Liver (tissue), 8 donors: ENCODE measurements at regions not wholly inside any gene's neighbourhood (a gene's known extent, or its start where the extent isn't known, plus 50 kb on each side); places are given as distances from the start of the nearest gene placed in this dataset.

ENCODE experiments used
- DNase-seq: peaks from one replicate; pipeline ENCODE4 v3.0.0-alpha.2; 2017; ENCODE audit warnings: low spot score
- H3K27ac ChIP-seq, 2 donors: one replicate each; pipeline ENCODE4 v1.7.0; 2013; ENCODE audit warnings: inconsistent platforms in 2 of 2, low read length in 2 of 2, control low read depth in 1 of 2, low read depth in 1 of 2, mild to moderate bottlenecking in 1 of 2
- H3K27me3 ChIP-seq, 4 donors: one replicate each; pipeline versions ENCODE4 v1.6.1 to v1.7.0; 2013; ENCODE audit warnings: low read length in 3 of 4, inconsistent platforms in 1 of 4, mild to moderate bottlenecking in 1 of 4, moderate library complexity in 1 of 4; ENCODE audit not compliant: control insufficient read depth in 4 of 4, insufficient read depth in 4 of 4
- H3K36me3 ChIP-seq, 4 donors: one replicate each; pipeline versions ENCODE4 v1.6.1 to v1.7.0; 2013; ENCODE audit warnings: low read length in 3 of 4, mild to moderate bottlenecking in 3 of 4, low read depth in 1 of 4, moderate library complexity in 1 of 4; ENCODE audit not compliant: control insufficient read depth in 4 of 4, insufficient read depth in 3 of 4
- H3K4me1 ChIP-seq, 4 donors: one replicate each; pipeline versions ENCODE4 v1.6.1 to v1.7.0; 2013; ENCODE audit warnings: low read length in 3 of 4, mild to moderate bottlenecking in 3 of 4, moderate library complexity in 1 of 4; ENCODE audit not compliant: control insufficient read depth in 4 of 4, insufficient read depth in 4 of 4
- H3K4me3 ChIP-seq, 3 donors: one replicate each; pipeline versions ENCODE4 v1.6.1 to v1.7.0; 2013; ENCODE audit warnings: low read length in 3 of 3, control low read depth in 1 of 3, low read depth in 1 of 3, mild to moderate bottlenecking in 1 of 3
- H3K9ac ChIP-seq, 2 donors: one replicate each; pipeline ENCODE4 v1.7.0; 2013; ENCODE audit warnings: low read length in 2 of 2, mild to moderate bottlenecking in 2 of 2, moderate library complexity in 2 of 2, control low read depth in 1 of 2, low read depth in 1 of 2
- H3K9me3 ChIP-seq, 4 donors: one replicate each; pipeline versions ENCODE4 v1.6.1 to v1.7.0; 2013; ENCODE audit warnings: low read length in 3 of 4; ENCODE audit not compliant: control insufficient read depth in 4 of 4
- EGR1 ChIP-seq, 2 donors: IDR thresholded peaks; 2 replicates each; pipeline ENCODE4 v1.6.1; 2016 to 2018; ENCODE audit warnings: antibody characterized with exemption in 2 of 2, low read depth in 2 of 2
- FOXA1 ChIP-seq: IDR thresholded peaks from 2 replicates; pipeline ENCODE4 v1.6.1; 2016; ENCODE audit warnings: antibody characterized with exemption
- FOXA2 ChIP-seq: IDR thresholded peaks from 2 replicates; pipeline ENCODE4 v1.6.1; 2016; ENCODE audit warnings: antibody characterized with exemption
- GABPA ChIP-seq, 2 donors: IDR thresholded peaks in 1 of 2; conservative IDR thresholded peaks in 1 of 2; 2 replicates each; pipeline ENCODE4 v1.6.1; 2016; ENCODE audit warnings: antibody characterized with exemption in 2 of 2, mild to moderate bottlenecking in 1 of 2, moderate library complexity in 1 of 2
- HNF4A ChIP-seq, 2 donors: conservative IDR thresholded peaks; 2 replicates each; pipeline ENCODE4 v1.6.1; 2016; ENCODE audit warnings: antibody characterized with exemption in 2 of 2, mild to moderate bottlenecking in 2 of 2
- HNF4G ChIP-seq: IDR thresholded peaks from 2 replicates; pipeline ENCODE4 v1.6.1; 2016; ENCODE audit warnings: antibody characterized with exemption
- JUND ChIP-seq, 2 donors: IDR thresholded peaks; 2 replicates each; pipeline ENCODE4 v1.6.1; 2016; ENCODE audit warnings: antibody characterized with exemption in 2 of 2
- NR2F2 ChIP-seq: IDR thresholded peaks from 2 replicates; pipeline ENCODE4 v1.6.1; 2016; ENCODE audit warnings: antibody characterized with exemption
- RAD21 ChIP-seq, 2 donors: IDR thresholded peaks; 2 replicates each; pipeline ENCODE4 v1.6.1; 2016; ENCODE audit warnings: antibody characterized with exemption in 2 of 2, mild to moderate bottlenecking in 2 of 2
- RXRA ChIP-seq, 2 donors: IDR thresholded peaks; 2 replicates each; pipeline ENCODE4 v1.6.1; 2017 to 2018; ENCODE audit warnings: antibody characterized with exemption in 2 of 2, mild to moderate bottlenecking in 1 of 2
- SP1 ChIP-seq: IDR thresholded peaks from 2 replicates; pipeline ENCODE4 v1.6.1; 2018; ENCODE audit warnings: antibody characterized with exemption, mild to moderate bottlenecking
- TAF1 ChIP-seq: conservative IDR thresholded peaks from 2 replicates; pipeline ENCODE4 v1.6.1; 2016; ENCODE audit warnings: antibody characterized with exemption, mild to moderate bottlenecking
- YY1 ChIP-seq: IDR thresholded peaks from 2 replicates; pipeline ENCODE4 v1.6.1; 2016; ENCODE audit warnings: antibody characterized with exemption, mild to moderate bottlenecking
- WGBS: extraction: QIAGEN DNeasy Blood & Tissue Kit; methylation state at CpG from one replicate; pipeline ENCODE4 v1.1.7; 2013; 5-methylcytosine and 5-hydroxymethylcytosine counted together
- TF ChIP-seq, protein P1 (sequence below): fragments of 150-350 bp; IDR thresholded peaks from 2 replicates; pipeline ENCODE4 v1.5.1; 2017; ENCODE audit warnings: improper control_type of control experiment, low read depth, low read length; ENCODE audit not compliant: missing input control
- TF ChIP-seq, protein P2 (sequence below): IDR thresholded peaks from 2 replicates; pipeline ENCODE4 v1.6.1; 2016; ENCODE audit warnings: antibody characterized with exemption, mild to moderate bottlenecking
- TF ChIP-seq, protein P3 (sequence below): IDR thresholded peaks from 2 replicates; pipeline ENCODE4 v1.6.1; 2016; ENCODE audit warnings: antibody characterized with exemption
- TF ChIP-seq, protein P4 (sequence below): IDR thresholded peaks from 2 replicates; pipeline ENCODE4 v1.6.1; 2016; ENCODE audit warnings: antibody characterized with exemption
- TF ChIP-seq, protein P5 (sequence below): IDR thresholded peaks from 2 replicates; pipeline ENCODE4 v1.6.1; 2016; ENCODE audit warnings: antibody characterized with exemption
- donor health status: healthy.
- donor health status: healthy.
- donor health status: healthy.
- donor health status: healthy.
- donor health status: healthy.

DNA sequence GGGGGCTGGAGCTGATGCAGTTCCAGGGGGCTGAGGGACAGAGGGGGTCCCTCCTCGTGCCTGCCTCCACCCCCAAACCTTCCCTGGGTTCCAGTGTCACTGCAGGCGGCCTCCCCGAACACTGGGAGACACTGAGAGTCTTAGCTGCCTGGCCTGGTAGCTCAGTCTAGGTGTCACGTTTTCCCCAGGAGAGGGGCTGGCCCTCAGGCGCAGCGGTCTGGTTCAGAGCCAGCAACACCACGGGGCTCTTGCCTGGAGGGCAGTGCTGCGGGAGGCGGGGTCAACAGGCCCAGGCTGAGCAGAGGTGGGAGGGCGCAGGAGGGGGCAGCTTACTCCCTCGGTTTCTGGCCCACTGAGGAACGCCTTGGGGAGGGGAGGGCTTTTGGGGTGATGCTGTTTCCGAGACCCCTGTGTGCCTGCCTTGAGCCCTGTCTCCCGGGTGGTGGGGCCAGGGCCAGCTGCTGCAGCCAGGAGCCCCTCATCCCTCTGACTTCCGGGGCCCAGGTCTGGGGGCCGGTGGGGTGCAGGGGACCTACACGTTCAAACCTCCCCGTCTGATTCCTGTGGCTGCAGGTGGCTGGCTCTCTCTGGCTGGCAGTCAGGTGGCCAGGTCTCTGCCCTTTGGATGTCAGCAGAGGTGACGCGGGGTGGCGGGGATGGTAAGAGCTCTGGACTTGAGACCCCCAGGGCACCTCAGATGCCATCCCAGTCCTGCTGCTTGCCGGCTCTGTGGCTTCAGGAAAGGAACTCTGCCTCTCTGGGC lies 89.3 kb upstream of the GSE1 start:
- Histone ChIP-seq H3K9me3 (no peaks in the 10 kb centered on the region), H3K36me3 (no peaks in the 10 kb centered on the region), H3K4me1 (peaks cover 40 to 75% (median 58%) of the 10 kb centered on the region in 4 donors), H3K27ac (peak overlapping the region; percentile 93), H3K27me3 (no peaks in the 10 kb centered on the region), H3K9ac (peak overlapping the region; percentile 42 to 47), H3K4me3 (no peak overlapping the region)
- no peak for TF ChIP-seq SP1
- no peak for TF ChIP-seq YY1
- TF ChIP-seq EGR1 (IDR thresholded peaks at IDR 0.05; ENCODE audit: low read depth in 2 of 2), result no peak
- TF ChIP-seq RAD21 (IDR thresholded peaks at IDR 0.05), result peak in 1 of 2 donors; percentile 26
- TF ChIP-seq, protein P1, sequence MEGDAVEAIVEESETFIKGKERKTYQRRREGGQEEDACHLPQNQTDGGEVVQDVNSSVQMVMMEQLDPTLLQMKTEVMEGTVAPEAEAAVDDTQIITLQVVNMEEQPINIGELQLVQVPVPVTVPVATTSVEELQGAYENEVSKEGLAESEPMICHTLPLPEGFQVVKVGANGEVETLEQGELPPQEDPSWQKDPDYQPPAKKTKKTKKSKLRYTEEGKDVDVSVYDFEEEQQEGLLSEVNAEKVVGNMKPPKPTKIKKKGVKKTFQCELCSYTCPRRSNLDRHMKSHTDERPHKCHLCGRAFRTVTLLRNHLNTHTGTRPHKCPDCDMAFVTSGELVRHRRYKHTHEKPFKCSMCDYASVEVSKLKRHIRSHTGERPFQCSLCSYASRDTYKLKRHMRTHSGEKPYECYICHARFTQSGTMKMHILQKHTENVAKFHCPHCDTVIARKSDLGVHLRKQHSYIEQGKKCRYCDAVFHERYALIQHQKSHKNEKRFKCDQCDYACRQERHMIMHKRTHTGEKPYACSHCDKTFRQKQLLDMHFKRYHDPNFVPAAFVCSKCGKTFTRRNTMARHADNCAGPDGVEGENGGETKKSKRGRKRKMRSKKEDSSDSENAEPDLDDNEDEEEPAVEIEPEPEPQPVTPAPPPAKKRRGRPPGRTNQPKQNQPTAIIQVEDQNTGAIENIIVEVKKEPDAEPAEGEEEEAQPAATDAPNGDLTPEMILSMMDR, result no peak
- TF ChIP-seq, protein P2, sequence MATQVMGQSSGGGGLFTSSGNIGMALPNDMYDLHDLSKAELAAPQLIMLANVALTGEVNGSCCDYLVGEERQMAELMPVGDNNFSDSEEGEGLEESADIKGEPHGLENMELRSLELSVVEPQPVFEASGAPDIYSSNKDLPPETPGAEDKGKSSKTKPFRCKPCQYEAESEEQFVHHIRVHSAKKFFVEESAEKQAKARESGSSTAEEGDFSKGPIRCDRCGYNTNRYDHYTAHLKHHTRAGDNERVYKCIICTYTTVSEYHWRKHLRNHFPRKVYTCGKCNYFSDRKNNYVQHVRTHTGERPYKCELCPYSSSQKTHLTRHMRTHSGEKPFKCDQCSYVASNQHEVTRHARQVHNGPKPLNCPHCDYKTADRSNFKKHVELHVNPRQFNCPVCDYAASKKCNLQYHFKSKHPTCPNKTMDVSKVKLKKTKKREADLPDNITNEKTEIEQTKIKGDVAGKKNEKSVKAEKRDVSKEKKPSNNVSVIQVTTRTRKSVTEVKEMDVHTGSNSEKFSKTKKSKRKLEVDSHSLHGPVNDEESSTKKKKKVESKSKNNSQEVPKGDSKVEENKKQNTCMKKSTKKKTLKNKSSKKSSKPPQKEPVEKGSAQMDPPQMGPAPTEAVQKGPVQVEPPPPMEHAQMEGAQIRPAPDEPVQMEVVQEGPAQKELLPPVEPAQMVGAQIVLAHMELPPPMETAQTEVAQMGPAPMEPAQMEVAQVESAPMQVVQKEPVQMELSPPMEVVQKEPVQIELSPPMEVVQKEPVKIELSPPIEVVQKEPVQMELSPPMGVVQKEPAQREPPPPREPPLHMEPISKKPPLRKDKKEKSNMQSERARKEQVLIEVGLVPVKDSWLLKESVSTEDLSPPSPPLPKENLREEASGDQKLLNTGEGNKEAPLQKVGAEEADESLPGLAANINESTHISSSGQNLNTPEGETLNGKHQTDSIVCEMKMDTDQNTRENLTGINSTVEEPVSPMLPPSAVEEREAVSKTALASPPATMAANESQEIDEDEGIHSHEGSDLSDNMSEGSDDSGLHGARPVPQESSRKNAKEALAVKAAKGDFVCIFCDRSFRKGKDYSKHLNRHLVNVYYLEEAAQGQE, result no peak
- no peak for TF ChIP-seq FOXA1
- TF ChIP-seq RXRA (IDR thresholded peaks at IDR 0.05), result peak; percentile 44 to 54
- TF ChIP-seq TAF1, result no peak
- peak; percentile 26 to 39 for TF ChIP-seq HNF4A (conservative IDR thresholded peaks at IDR 0.05)
- TF ChIP-seq NR2F2, result no peak
- TF ChIP-seq HNF4G, result no peak
- TF ChIP-seq FOXA2, result no peak
- TF ChIP-seq, protein P3, sequence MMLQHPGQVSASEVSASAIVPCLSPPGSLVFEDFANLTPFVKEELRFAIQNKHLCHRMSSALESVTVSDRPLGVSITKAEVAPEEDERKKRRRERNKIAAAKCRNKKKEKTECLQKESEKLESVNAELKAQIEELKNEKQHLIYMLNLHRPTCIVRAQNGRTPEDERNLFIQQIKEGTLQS, result no peak
- TF ChIP-seq, protein P4, sequence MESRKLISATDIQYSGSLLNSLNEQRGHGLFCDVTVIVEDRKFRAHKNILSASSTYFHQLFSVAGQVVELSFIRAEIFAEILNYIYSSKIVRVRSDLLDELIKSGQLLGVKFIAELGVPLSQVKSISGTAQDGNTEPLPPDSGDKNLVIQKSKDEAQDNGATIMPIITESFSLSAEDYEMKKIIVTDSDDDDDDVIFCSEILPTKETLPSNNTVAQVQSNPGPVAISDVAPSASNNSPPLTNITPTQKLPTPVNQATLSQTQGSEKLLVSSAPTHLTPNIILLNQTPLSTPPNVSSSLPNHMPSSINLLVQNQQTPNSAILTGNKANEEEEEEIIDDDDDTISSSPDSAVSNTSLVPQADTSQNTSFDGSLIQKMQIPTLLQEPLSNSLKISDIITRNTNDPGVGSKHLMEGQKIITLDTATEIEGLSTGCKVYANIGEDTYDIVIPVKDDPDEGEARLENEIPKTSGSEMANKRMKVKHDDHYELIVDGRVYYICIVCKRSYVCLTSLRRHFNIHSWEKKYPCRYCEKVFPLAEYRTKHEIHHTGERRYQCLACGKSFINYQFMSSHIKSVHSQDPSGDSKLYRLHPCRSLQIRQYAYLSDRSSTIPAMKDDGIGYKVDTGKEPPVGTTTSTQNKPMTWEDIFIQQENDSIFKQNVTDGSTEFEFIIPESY, result no peak
- TF ChIP-seq JUND (IDR thresholded peaks at IDR 0.05), result no peak
- TF ChIP-seq GABPA (IDR thresholded peaks at IDR 0.05 in 1 of 2, conservative IDR thresholded peaks at IDR 0.05 in 1 of 2), result no peak
- TF ChIP-seq, protein P5, sequence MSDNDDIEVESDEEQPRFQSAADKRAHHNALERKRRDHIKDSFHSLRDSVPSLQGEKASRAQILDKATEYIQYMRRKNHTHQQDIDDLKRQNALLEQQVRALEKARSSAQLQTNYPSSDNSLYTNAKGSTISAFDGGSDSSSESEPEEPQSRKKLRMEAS, result no peak
- peak; percentile 69 for DNase-seq
- 39% methylated on average over 22 of the region's 22 CpGs for WGBS
